ENCODE measurements at regions not wholly inside any gene's neighbourhood (a gene's known extent, or its start where the extent isn't known, plus 50 kb on each side); places are given as distances from the start of the nearest gene placed in this dataset.

DNA sequence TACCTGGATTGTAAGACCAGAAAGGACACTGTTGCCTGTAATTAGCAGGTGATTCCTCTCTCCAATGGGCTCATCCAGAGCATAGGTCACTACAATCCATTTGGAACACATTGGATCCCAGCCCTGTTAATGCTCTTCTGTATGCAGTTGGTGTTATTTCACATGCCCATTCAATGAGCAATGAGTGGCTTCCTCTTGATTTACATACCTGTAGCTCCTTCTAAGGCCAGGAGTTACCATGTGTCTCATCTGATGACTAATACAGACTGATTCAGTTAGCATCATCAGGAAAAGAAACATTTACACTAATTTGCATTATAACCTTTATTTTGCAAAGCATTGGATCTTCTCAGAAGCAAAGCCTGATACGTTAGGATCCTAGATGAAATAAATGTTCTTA is 83.1 kb upstream of the NPVF start:
- no peak for DNase-seq (ENCODE audit: low spot score)
- TF ChIP-seq, protein P1, sequence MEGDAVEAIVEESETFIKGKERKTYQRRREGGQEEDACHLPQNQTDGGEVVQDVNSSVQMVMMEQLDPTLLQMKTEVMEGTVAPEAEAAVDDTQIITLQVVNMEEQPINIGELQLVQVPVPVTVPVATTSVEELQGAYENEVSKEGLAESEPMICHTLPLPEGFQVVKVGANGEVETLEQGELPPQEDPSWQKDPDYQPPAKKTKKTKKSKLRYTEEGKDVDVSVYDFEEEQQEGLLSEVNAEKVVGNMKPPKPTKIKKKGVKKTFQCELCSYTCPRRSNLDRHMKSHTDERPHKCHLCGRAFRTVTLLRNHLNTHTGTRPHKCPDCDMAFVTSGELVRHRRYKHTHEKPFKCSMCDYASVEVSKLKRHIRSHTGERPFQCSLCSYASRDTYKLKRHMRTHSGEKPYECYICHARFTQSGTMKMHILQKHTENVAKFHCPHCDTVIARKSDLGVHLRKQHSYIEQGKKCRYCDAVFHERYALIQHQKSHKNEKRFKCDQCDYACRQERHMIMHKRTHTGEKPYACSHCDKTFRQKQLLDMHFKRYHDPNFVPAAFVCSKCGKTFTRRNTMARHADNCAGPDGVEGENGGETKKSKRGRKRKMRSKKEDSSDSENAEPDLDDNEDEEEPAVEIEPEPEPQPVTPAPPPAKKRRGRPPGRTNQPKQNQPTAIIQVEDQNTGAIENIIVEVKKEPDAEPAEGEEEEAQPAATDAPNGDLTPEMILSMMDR (IDR thresholded peaks at IDR 0.05; ENCODE audit: borderline replicate concordance, control extremely low read depth, extremely low read depth, insufficient read depth, missing control alignments): no peak
- in situ Hi-C loops (cut with MboI; ENCODE audit: low sequenced_read_pairs, unreplicated experiment): no loop called here

GRCh38 chr7:25312968-25313367 is 84.7 kb upstream of the NPVF start:
- TF ChIP-seq, protein P1 (IDR thresholded peaks at IDR 0.05; ENCODE audit: borderline replicate concordance, control extremely low read depth, extremely low read depth, insufficient read depth, missing control alignments): no peak

GRCh38 chr7:25313526-25313925 is 85.2 kb upstream of the NPVF start:
- DNase-seq (ENCODE audit: low spot score): no peak
- TF ChIP-seq, protein P1 (IDR thresholded peaks at IDR 0.05; ENCODE audit: borderline replicate concordance, control extremely low read depth, extremely low read depth, insufficient read depth, missing control alignments): no peak
- in situ Hi-C loops (cut with MboI; ENCODE audit: low sequenced_read_pairs, unreplicated experiment): no loop called here

More at GRCh38 chr7:25312968-25313367, 84.7 kb upstream of the NPVF start:
- in situ Hi-C loops (cut with MboI; ENCODE audit: low sequenced_read_pairs, unreplicated experiment): no loop called here
- DNase-seq (ENCODE audit: low spot score): no peak

DNA sequence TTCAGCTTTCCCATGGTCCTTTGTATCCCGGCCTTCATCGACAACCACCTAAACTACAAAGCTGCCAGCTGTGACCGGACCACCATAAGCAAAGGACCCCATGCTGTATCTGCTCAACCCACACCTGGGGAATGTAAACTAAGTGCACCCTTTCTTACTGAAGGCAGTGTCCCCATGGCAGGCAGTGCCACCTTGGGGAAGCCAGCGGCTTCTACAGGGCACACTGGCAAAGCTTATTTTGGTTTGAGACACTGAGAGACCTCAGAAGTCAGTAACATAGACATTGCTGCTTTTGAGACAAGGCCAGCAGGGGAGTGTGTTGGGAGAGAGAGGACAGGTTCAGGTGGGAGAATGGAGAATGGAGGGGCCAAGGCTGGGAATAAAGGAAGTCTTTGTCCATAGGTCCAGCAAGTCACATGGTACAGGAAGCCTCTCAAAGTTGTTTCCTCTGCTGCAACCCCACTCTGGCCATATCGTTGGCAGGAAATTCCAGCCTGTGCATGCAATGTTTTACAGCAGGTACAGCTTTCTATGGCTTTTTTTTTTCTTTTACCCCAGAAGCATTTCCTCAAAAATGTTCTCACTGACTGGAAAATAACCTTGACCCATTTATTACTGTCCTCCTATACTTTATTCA is 85.9 kb upstream of the NPVF start:
- DNase-seq (ENCODE audit: low spot score): no peak
- in situ Hi-C loops (cut with MboI; ENCODE audit: low sequenced_read_pairs, unreplicated experiment): no loop called here
- TF ChIP-seq, protein P1 (IDR thresholded peaks at IDR 0.05; ENCODE audit: borderline replicate concordance, control extremely low read depth, extremely low read depth, insufficient read depth, missing control alignments): no peak

DNA sequence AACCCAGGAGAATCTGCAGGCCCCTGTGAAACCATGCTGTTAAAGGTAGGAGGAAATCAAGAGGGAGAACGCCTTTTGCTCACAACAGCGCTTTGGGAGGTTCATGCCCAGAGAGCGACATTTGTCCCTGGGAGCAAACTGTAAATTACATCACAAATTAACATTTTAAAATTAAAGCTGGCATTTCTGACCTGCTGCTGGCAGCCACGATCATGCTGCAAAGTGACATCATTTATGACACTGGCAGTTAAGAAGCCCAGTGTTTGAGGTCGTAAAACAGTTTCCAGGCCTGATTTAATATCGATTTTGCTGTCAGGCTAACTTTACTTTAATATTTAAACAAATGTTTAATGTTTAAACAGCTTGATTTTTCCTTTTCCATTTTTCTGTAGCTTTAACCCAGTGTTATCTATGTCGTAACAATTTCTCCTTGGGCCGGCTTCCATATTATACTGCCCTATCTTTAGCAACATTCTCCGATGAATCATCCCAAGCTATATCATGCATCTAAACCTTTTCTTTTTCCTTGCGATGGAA is 86.5 kb upstream of the NPVF start:
- no peak for DNase-seq (ENCODE audit: low spot score)
- in situ Hi-C loops (cut with MboI; ENCODE audit: low sequenced_read_pairs, unreplicated experiment): no loop called here
- TF ChIP-seq, protein P1 (IDR thresholded peaks at IDR 0.05; ENCODE audit: borderline replicate concordance, control extremely low read depth, extremely low read depth, insufficient read depth, missing control alignments): no peak

DNA sequence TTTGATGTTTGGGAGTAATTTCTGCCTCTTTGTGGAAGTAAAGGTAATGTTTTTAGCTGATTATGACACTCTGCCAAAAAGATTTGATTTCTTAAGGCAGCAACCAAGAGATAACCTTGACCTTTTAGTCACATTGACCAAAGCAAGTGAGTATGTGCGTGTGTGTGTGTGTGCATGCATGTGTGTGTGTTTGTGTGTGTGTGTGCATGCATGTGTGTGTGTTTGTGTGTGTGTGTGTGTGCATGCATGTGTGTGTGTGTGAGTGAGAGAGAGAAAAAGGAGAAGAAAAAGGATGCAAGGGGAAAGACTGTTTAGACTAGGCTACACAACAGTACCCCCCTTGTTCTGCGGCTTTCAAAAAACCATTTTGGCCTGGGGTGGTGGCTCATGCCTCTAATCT is 88.1 kb upstream of the NPVF start:
- no peak for DNase-seq (ENCODE audit: low spot score)
- in situ Hi-C loops (cut with MboI; ENCODE audit: low sequenced_read_pairs, unreplicated experiment): no loop called here
- TF ChIP-seq, protein P1 (IDR thresholded peaks at IDR 0.05; ENCODE audit: borderline replicate concordance, control extremely low read depth, extremely low read depth, insufficient read depth, missing control alignments): no peak
